ENCODE measurements at regions not wholly inside any gene's neighbourhood (a gene's known extent, or its start where the extent isn't known, plus 50 kb on each side); places are given as distances from the start of the nearest gene placed in this dataset.
"Not testable (repeated sequence)": the region's sequence is repeated elsewhere in the genome, so short reads cannot be mapped to it uniquely, and the experiment has no call there.

DNA sequence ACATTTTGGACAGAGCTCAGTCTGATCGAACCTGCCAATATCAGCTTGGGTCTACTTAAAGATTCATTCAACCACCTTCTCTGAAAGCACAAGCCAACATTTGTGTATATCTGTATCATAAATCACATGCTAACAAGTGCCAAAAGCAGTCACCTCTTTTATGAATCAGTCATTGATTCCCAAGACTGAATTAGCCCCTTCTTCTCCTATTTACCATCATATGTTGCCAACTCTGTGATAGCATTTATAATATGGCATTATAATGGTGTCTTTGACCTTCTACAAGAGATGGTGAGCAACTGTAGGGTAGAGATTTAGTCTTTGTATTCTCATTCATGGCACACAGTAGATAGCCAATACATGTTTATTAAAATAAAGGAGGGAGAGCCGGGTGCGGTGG lies 61.4 kb downstream of the DDX53 start:
- intact Hi-C loops (cut with DNase I): no loop called here
- 91 to 92% methylated on average over 3 of the region's 3 CpGs for WGBS, 2 donors

DNA sequence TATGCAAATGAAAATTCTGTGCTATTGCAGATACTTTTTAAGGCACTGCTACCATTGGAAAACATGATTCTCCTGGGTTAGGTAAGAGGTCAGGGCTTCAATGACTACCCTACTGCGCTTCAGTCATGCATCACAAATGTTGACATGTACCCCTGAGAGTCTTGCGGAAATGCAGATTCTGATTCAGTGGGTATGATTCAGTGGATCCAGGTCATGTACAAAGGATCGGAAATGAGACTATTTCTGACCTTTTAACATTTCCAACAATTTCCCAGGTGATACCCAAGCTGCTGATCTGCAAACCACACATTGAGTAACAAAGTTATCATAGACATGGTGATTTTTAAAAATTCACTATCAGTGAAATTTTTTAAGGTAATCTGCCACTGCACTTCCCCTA lies 62.6 kb downstream of the DDX53 start:
- intact Hi-C loops (cut with DNase I): no loop called here
- no peaks in the 10 kb centered on the region for H3K27me3 ChIP-seq
- no peaks in the 10 kb centered on the region for H3K36me3 ChIP-seq
- no peak overlapping the region for H3K27ac ChIP-seq
- no peak for DNase-seq
- WGBS, 2 donors: 91 to 96% methylated on average over 3 of the region's 3 CpGs
- no peaks in the 10 kb centered on the region for H3K4me1 ChIP-seq
- TF ChIP-seq, protein P1, sequence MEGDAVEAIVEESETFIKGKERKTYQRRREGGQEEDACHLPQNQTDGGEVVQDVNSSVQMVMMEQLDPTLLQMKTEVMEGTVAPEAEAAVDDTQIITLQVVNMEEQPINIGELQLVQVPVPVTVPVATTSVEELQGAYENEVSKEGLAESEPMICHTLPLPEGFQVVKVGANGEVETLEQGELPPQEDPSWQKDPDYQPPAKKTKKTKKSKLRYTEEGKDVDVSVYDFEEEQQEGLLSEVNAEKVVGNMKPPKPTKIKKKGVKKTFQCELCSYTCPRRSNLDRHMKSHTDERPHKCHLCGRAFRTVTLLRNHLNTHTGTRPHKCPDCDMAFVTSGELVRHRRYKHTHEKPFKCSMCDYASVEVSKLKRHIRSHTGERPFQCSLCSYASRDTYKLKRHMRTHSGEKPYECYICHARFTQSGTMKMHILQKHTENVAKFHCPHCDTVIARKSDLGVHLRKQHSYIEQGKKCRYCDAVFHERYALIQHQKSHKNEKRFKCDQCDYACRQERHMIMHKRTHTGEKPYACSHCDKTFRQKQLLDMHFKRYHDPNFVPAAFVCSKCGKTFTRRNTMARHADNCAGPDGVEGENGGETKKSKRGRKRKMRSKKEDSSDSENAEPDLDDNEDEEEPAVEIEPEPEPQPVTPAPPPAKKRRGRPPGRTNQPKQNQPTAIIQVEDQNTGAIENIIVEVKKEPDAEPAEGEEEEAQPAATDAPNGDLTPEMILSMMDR (IDR thresholded peaks at IDR 0.05): no peak
- no peak for TF ChIP-seq POLR2A (IDR thresholded peaks at IDR 0.05)
- no peaks in the 10 kb centered on the region for H3K9me3 ChIP-seq
- H3K4me3 ChIP-seq (replicated peaks in 1 of 3): no peak overlapping the region

More for the DNA sequence above, 61.4 kb downstream of the DDX53 start:
- H3K27me3 ChIP-seq: no peaks in the 10 kb centered on the region
- H3K27ac ChIP-seq: no peak overlapping the region
- DNase-seq: no peak
- no peaks in the 10 kb centered on the region for H3K9me3 ChIP-seq
- TF ChIP-seq, protein P1 (IDR thresholded peaks at IDR 0.05): no peak
- TF ChIP-seq POLR2A (IDR thresholded peaks at IDR 0.05): no peak
- no peak overlapping the region for H3K4me3 ChIP-seq (replicated peaks in 1 of 3)
- H3K36me3 ChIP-seq: no peaks in the 10 kb centered on the region
- no peaks in the 10 kb centered on the region for H3K4me1 ChIP-seq

DNA sequence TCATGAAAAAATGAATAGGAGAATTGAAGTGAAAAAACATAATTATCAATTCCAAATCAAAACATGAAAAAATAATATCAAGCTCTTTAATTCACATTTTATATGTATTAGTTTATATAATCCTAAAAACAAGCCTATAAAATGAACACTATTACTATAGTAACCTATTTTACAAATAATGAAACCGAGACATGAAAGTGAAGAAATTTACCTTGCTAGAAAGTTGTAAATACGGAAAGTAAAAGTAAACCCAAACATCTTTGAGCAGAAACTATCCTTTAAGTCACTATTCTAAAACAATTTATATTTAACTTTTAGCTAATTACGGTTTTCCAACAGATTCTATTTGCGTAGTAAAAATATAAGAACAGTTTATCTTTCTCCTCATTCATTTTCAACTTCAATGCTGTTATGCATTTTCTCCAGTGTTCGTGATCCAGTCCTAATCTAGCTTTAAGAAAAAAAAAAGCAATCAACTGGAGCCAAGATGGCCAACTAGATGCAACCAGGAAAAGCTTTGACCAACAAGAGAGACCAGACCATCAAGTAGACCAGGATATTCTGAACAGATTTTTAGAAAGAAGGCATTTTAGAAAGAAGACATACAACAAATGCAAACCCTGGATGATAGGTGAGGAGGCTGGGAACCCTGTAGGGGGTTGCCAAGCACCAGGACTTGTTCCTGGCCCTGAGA lies 67.0 kb downstream of the DDX53 start:
- no peaks in the 10 kb centered on the region for H3K4me1 ChIP-seq
- TF ChIP-seq POLR2A (IDR thresholded peaks at IDR 0.05): no peak
- TF ChIP-seq, protein P1 (IDR thresholded peaks at IDR 0.05): no peak
- no peaks in the 10 kb centered on the region for H3K27me3 ChIP-seq
- no peak for DNase-seq
- intact Hi-C loops (cut with DNase I): no loop called here
- no peak overlapping the region for H3K27ac ChIP-seq
- H3K4me3 ChIP-seq (replicated peaks in 1 of 3): no peak overlapping the region
- no peaks in the 10 kb centered on the region for H3K9me3 ChIP-seq
- 90 to 94% methylated on average over 5 of the region's 5 CpGs for WGBS, 2 donors
- no peaks in the 10 kb centered on the region for H3K36me3 ChIP-seq

DNA sequence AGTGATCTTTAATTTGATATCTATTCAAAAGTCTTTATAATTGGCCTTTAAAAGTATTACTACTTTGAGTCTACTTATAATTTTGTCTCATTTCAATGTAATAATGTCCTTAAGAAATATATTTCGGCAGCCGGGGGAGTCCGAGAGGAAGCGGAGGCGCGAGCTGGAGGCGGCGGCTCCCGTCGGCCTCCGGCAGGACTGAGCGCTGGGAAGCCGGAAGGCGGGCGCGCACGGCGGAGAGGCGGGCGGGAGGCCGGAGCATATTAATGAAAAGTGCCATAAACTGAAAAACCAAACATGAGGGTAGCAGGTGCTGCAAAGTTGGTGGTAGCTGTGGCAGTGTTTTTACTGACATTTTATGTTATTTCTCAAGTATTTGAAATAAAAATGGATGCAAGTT lies 75.7 kb downstream of the DDX53 start:
- H3K27ac ChIP-seq; H3K4me1 ChIP-seq; intact Hi-C loops (cut with DNase I); H3K9me3 ChIP-seq; H3K4me3 ChIP-seq (replicated peaks in 1 of 3); H3K36me3 ChIP-seq; H3K27me3 ChIP-seq; DNase-seq: not testable (repeated sequence)
- 98% methylated on average over 21 of the region's 21 CpGs for WGBS, 2 donors

DNA sequence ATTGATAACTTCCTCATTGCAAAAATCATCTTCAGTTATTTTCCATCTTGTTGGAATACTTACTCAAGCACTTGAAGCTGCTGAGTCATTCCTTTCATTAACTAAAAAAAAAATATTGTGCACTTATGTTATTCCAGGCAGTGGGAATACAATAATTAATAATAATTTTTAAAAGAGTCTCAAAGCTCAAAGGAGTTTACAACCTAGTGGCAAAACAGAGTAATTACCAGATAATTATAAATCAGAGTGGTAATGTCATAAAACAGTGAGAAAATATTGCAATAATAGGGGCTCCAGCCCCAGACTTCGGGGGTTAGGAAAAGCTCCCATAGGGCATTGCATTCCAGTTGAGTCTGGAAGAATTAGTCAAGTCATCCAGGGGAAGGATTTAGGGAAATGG lies 79.6 kb downstream of the DDX53 start:
- DNase-seq: no peak
- Histone ChIP-seq H3K27ac (no peak overlapping the region), H3K27me3 (no peaks in the 10 kb centered on the region), H3K4me3 (replicated peaks in 1 of 3) (no peak overlapping the region), H3K36me3 (no peaks in the 10 kb centered on the region), H3K9me3 (no peaks in the 10 kb centered on the region), H3K4me1 (no peaks in the 10 kb centered on the region)
- TF ChIP-seq, protein P1 (IDR thresholded peaks at IDR 0.05): no peak
- TF ChIP-seq POLR2A (IDR thresholded peaks at IDR 0.05): no peak
- WGBS, 2 donors: 90 to 92% methylated on average over 1 of the region's 1 CpG
- intact Hi-C loops (cut with DNase I): no loop called here

Measured in thyroid gland (tissue), 4 donors.